ENCODE measurements at regions not wholly inside any gene's neighbourhood (a gene's known extent, or its start where the extent isn't known, plus 50 kb on each side); places are given as distances from the start of the nearest gene placed in this dataset.

- no peak for TF ChIP-seq GATA3 (IDR thresholded peaks at IDR 0.05; ENCODE audit: low read depth, low read length)
- no peak for TF ChIP-seq GATA2 (IDR thresholded peaks at IDR 0.05; ENCODE audit: low read depth, low read length)
These were observed 2668.2 kb upstream of the PCDH20 start for GRCh38 chr13:64083811-64084210.
